ENCODE measurements at regions not wholly inside any gene's neighbourhood (a gene's known extent, or its start where the extent isn't known, plus 50 kb on each side); places are given as distances from the start of the nearest gene placed in this dataset.

DNA sequence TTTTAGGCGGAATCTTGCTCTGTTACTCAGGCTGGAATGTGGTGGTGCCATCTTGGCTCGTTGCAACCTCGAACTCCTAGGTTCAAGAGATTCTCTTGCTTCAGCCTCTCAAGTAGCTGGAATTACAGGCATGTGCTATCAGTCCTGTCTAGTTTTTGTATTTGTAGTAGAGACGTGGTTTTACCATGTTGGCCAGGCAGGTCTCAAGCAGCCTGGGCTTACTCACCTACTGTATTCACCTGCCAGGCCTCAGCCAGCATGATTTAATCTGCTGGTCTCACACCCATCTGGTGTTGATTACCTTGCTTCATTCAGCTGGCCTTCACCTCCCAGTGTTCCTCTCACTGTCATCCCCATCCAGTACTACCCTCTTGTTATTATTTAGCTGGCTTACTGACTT is 102.0 kb downstream of the IL12A start:
- TF ChIP-seq SIN3A (IDR thresholded peaks at IDR 0.05; ENCODE audit: borderline replicate concordance, low read depth, low read length), result no peak
- TF ChIP-seq, protein P1, sequence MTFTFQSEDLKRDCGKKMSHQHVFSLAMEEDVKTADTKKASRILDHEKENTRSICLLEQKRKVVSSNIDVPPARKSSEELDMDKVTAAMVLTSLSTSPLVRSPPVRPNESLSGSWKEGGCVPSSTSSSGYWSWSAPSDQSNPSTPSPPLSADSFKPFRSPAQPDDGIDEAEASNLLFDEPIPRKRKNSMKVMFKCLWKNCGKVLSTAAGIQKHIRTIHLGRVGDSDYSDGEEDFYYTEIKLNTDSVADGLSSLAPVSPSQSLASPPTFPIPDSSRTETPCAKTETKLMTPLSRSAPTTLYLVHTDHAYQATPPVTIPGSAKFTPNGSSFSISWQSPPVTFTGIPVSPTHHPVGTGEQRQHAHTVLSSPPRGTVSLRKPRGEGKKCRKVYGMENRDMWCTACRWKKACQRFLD (CRISPR knock-in tag; IDR thresholded peaks at IDR 0.05; ENCODE audit: borderline replicate concordance), result no peak
- TF ChIP-seq ZNF24 (IDR thresholded peaks at IDR 0.05), result no peak
- no peak for TF ChIP-seq ZNF230 (CRISPR knock-in tag; IDR thresholded peaks at IDR 0.05)
- TF ChIP-seq, protein P2, sequence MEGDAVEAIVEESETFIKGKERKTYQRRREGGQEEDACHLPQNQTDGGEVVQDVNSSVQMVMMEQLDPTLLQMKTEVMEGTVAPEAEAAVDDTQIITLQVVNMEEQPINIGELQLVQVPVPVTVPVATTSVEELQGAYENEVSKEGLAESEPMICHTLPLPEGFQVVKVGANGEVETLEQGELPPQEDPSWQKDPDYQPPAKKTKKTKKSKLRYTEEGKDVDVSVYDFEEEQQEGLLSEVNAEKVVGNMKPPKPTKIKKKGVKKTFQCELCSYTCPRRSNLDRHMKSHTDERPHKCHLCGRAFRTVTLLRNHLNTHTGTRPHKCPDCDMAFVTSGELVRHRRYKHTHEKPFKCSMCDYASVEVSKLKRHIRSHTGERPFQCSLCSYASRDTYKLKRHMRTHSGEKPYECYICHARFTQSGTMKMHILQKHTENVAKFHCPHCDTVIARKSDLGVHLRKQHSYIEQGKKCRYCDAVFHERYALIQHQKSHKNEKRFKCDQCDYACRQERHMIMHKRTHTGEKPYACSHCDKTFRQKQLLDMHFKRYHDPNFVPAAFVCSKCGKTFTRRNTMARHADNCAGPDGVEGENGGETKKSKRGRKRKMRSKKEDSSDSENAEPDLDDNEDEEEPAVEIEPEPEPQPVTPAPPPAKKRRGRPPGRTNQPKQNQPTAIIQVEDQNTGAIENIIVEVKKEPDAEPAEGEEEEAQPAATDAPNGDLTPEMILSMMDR (CRISPR knock-in tag; IDR thresholded peaks at IDR 0.05), result no peak
- no peak for TF ChIP-seq CCDC6 (CRISPR knock-in tag; IDR thresholded peaks at IDR 0.05)
- TF ChIP-seq ZBTB8A (CRISPR knock-in tag; IDR thresholded peaks at IDR 0.05; ENCODE audit: borderline replicate concordance, low read depth), result no peak
- no peak for TF ChIP-seq ATF7-NPFF (CRISPR knock-in tag; IDR thresholded peaks at IDR 0.05; ENCODE audit: low read depth)
- TF ChIP-seq HNRNPUL1 (IDR thresholded peaks at IDR 0.05; ENCODE audit: low read depth, low read length), result no peak
- no peak for TF ChIP-seq TAF1 (CRISPR knock-in tag; IDR thresholded peaks at IDR 0.05)
